T-helper 17 cell (primary cell): ENCODE measurements at regions not wholly inside any gene's neighbourhood (a gene's known extent, or its start where the extent isn't known, plus 50 kb on each side); places are given as distances from the start of the nearest gene placed in this dataset.
A peak's percentile ranks its signal among the peaks of the same experiment; 100 is the strongest.
"Not testable (repeated sequence)": the region's sequence is repeated elsewhere in the genome, so short reads cannot be mapped to it uniquely, and the experiment has no call there.

Source experiments
- ATAC-seq: fragments of 150-1000 bp; cut with Tn5 transposase; 2 replicates; pipeline ENCODE4 v1.10.0; 2021; ENCODE audit warnings: mild to moderate bottlenecking, moderate library complexity
- DNase-seq, 3 donors: peaks; one replicate each; pipeline versions ENCODE4 v3.0.0 to v3.0.0-alpha.2; 2020 to 2021
- H3K9me3 ChIP-seq: one replicate; pipeline ENCODE4 v1.7.0; 2013; ENCODE audit warnings: low read length, mild to moderate bottlenecking; ENCODE audit not compliant: control insufficient read depth, poor library complexity, severe bottlenecking
- H3K27ac Mint-ChIP-seq: one replicate; pipeline ENCODE4 v1.8.0; 2022; ENCODE audit warnings: mild to moderate bottlenecking, moderate library complexity, mixed read lengths
- H3K27me3 Mint-ChIP-seq: one replicate; pipeline ENCODE4 v1.8.0; 2022; ENCODE audit warnings: mixed read lengths
- H3K36me3 Mint-ChIP-seq: one replicate; pipeline ENCODE4 v1.8.0; 2022; ENCODE audit warnings: low read depth, mixed read lengths
- H3K4me1 Mint-ChIP-seq: one replicate; pipeline ENCODE4 v1.8.0; 2022; ENCODE audit warnings: mild to moderate bottlenecking, mixed read lengths
- H3K4me3 Mint-ChIP-seq: one replicate; pipeline ENCODE4 v1.8.0; 2022; ENCODE audit warnings: mild to moderate bottlenecking, moderate library complexity, mixed read lengths

GRCh38 chr9:96150324-96151227 is 151.4 kb downstream of the HSD17B3 start:
- no peaks in the 10 kb centered on the region for H3K9me3 ChIP-seq
- no peaks in the 10 kb centered on the region for H3K36me3 Mint-ChIP-seq
- peaks cover 20% of the 10 kb centered on the region for H3K4me1 Mint-ChIP-seq
- peak overlapping the region; percentile 69 for H3K4me3 Mint-ChIP-seq
- H3K27ac Mint-ChIP-seq, result peak overlapping the region; percentile 9
- DNase-seq (no peak), ATAC-seq (peak; percentile 93)
- H3K27me3 Mint-ChIP-seq, result peaks cover 23% of the 10 kb centered on the region

- ATAC-seq, result peak; percentile 47
- no peak for DNase-seq
- peaks cover 20% of the 10 kb centered on the region for H3K4me1 Mint-ChIP-seq
- H3K4me3 Mint-ChIP-seq, result peak overlapping the region; percentile 69
- H3K27me3 Mint-ChIP-seq, result peaks cover 31% of the 10 kb centered on the region
- H3K27ac Mint-ChIP-seq, result peak overlapping the region; percentile 9
- H3K36me3 Mint-ChIP-seq, result no peaks in the 10 kb centered on the region
- H3K9me3 ChIP-seq, result no peaks in the 10 kb centered on the region
These were observed 152.3 kb downstream of the HSD17B3 start for GRCh38 chr9:96149533-96150280.

DNA sequence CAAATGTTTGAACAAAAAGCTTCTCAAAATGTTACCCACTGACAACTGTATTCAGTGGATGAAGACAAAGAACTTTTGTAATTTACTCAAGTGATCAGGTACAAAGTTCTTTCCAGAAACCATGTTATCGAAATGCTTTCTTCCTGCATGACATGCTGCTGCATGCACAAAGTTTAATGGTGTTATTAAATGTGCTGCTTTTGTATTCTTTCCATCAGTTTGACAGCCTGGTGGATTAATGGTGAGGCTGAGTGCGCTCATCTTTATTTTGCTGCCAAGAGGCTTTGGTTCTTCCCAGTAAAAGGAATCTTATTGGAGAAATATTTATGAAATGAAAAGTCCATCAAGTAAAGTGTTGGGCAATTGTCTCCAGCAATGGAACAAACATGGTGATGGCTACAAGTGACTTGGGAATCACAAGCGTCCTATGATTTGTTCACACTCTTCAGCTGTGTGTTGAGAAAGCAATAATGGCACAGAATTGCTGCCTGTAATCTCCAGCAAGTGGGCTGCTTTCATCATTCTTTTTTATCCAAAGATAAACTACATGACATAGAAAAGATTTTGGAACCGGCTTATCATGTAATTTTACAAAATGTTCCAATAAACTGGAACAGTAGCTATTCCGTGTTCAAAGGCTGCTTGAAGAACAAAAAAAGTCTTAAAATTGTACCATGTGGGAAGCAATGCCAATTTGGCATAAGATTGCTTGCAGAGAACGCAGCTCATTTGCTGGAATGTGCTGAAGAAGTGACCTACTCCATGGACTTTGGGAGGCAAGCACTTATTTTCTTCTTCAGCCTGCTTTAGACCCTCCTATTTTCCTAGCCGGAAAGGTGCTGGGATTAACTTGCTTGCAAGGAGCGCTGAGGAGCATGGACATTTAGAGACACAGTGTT is 153.1 kb downstream of the HSD17B3 start:
- H3K9me3 ChIP-seq, result no peaks in the 10 kb centered on the region
- Mint-ChIP-seq H3K27me3 (peaks cover 37% of the 10 kb centered on the region), H3K27ac (no peak overlapping the region), H3K36me3 (no peaks in the 10 kb centered on the region), H3K4me1 (peaks cover 20% of the 10 kb centered on the region), H3K4me3 (peak overlapping the region; percentile 69)
- DNase-seq (no peak), ATAC-seq (no peak)

GRCh38 chr9:96147029-96147428 is 154.9 kb downstream of the HSD17B3 start:
- not testable (repeated sequence) for H3K36me3 Mint-ChIP-seq, H3K4me3 Mint-ChIP-seq, H3K9me3 ChIP-seq, DNase-seq, H3K27ac Mint-ChIP-seq, ATAC-seq
- H3K27me3 Mint-ChIP-seq, result peaks cover 35% of the 10 kb centered on the region
- peaks cover 20% of the 10 kb centered on the region for H3K4me1 Mint-ChIP-seq

DNA sequence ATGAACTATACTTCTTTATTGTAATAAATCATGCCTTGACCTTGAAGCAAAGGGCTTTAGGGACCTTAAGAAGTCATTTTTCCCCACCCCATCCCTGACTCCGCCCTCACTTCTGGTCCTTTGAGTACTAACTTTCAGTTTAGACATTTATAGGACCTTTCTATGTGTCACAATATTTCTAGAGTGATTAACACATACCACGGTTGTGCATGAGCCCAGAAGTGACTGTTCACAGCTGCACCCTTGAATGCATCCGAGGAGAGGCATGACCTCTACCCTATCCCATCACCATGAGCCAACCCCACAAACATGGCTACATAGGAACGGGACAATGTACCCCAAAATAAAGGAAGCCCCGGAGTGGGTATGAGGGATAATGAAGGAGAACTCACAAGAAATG is 160.3 kb downstream of the HSD17B3 start:
- H3K27me3 Mint-ChIP-seq, result peaks cover 36% of the 10 kb centered on the region
- ATAC-seq, result no peak
- DNase-seq, result no peak
- peaks cover 5% of the 10 kb centered on the region for H3K4me1 Mint-ChIP-seq
- H3K36me3 Mint-ChIP-seq, result no peaks in the 10 kb centered on the region
- H3K4me3 Mint-ChIP-seq, result no peak overlapping the region
- H3K27ac Mint-ChIP-seq, result no peak overlapping the region
- no peaks in the 10 kb centered on the region for H3K9me3 ChIP-seq

GRCh38 chr9:96141128-96141474 is 160.9 kb downstream of the HSD17B3 start:
- Mint-ChIP-seq H3K4me3 (no peak overlapping the region), H3K27me3 (peaks cover 31% of the 10 kb centered on the region)

DNA sequence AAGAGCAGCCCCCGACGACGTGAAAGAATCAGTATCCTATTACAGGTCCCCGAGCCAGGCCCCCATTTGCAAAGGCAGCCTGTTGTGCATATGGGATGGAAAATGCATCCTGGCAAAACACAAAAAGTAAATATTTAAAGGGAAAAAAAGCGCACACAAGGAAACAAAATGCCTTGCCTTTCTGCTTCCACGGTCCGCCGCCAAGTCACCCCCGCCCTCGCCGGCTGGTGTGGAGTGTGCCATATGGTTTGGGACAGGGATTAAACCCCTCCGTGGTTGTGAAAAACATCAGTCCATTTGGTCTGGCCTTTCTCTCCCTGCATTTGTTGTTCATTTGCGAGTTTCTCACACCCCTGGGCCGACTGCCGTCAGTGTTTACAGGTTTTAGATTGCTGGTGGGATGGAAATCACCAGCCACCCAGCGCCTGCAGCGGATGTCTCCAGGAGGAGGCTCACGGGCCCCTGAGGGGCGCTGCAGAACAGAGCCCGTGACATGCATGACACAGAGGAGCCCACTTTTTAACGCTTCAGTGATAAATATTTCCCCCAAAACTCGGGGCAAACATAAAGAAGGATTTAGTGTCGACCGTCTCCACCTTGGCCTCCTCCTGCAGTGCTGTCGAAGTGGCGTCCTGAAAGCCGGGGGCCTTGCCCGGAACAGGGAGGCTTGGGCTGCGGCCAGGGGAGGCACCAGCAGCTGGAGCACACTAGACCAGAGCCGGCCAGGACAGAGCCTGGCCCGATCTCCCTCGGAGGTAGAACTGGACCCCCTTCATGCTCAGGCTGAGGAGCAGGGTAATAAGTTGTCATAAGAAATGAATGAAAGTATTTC is 161.5 kb downstream of the HSD17B3 start:
- Mint-ChIP-seq H3K27me3 (peaks cover 26% of the 10 kb centered on the region), H3K27ac (no peak overlapping the region), H3K36me3 (no peaks in the 10 kb centered on the region), H3K4me3 (no peak overlapping the region), H3K4me1 (no peaks in the 10 kb centered on the region)
- ATAC-seq (no peak), DNase-seq (no peak)
- no peaks in the 10 kb centered on the region for H3K9me3 ChIP-seq

More at GRCh38 chr9:96141128-96141474, 160.9 kb downstream of the HSD17B3 start:
- Mint-ChIP-seq H3K27ac (no peak overlapping the region), H3K36me3 (no peaks in the 10 kb centered on the region), H3K4me1 (no peaks in the 10 kb centered on the region)
- DNase-seq (no peak), ATAC-seq (no peak)
- no peaks in the 10 kb centered on the region for H3K9me3 ChIP-seq

DNA sequence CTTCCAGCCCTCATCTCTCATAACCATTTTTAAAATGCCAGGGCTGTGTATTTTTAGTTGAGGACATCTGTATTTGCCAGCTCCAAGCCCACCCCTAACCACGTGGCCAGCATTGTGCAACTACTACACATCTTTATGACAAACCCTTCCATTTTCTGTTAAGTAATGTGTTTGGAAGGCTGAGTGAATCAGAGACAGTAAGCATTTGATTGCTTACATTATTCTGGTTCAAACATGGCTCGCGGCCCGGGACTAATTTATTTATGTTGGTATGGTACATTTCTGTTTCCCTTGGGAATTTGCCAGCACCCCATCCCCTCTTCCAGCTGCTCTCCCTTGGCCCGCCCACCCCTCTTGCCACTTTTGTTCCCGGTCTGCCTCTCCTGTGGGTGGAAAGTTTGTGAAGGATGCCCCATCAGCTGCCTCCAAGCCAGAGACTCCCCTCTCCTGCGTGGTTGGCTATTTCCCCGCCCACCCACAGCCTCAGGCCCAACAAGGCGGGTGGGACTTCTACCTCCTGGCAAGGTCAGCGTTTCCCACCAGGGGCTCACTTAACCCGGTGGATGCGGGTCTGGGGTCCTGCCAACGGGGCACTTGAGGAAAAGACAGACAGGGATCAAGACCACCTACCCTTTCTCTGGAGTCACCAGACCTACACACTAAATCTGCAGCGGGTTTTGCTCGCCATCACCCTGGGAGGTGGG is 162.2 kb downstream of the HSD17B3 start:
- Mint-ChIP-seq H3K27ac (no peak overlapping the region), H3K4me3 (no peak overlapping the region), H3K27me3 (peaks cover 18% of the 10 kb centered on the region), H3K4me1 (no peaks in the 10 kb centered on the region), H3K36me3 (no peaks in the 10 kb centered on the region)
- no peaks in the 10 kb centered on the region for H3K9me3 ChIP-seq
- ATAC-seq (no peak), DNase-seq (no peak)

- Mint-ChIP-seq H3K27ac (no peak overlapping the region), H3K4me3 (no peak overlapping the region), H3K36me3 (no peaks in the 10 kb centered on the region), H3K4me1 (no peaks in the 10 kb centered on the region), H3K27me3 (peaks cover 12% of the 10 kb centered on the region)
- DNase-seq (no peak), ATAC-seq (no peak)
- no peaks in the 10 kb centered on the region for H3K9me3 ChIP-seq
These were observed 163.4 kb downstream of the HSD17B3 start for GRCh38 chr9:96138616-96139015.

DNA sequence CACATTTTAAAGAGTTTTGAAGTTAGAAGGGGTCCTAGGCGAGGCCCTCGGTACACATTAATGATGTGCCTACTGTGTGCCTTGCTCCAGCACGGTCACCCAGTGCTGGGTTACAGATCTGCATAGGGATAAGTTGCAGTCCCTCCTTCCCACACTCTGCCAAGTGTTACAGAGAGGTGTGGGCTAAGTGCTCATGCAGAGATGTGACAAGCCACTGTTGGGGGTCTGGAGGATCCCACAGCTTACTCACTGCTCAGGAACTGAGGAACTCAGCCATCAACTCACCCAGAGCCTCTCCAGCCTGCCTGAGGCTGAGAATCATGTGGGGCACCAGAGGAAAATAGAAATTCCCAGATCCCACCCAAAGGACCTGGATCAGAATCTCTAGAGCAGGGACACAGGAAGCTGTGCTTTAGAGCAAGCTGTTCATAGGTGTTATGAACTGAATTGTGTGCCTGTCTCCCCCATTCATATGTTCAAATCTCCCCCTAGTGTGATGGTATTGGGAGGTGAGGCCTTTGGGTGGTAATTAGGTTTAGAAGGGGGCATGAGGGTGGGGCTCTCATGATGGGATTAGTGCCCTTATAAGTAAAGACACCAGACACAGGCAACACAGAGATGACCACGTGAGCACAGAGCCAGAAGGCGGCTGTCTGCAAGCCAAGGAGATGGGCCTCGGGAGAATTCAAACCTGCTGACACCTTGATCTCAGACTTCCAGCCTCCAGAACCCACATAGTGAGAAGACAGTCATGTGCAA is 164.1 kb downstream of the HSD17B3 start:
- ATAC-seq (no peak), DNase-seq (no peak)
- Mint-ChIP-seq H3K4me1 (no peaks in the 10 kb centered on the region), H3K27me3 (peaks cover 8% of the 10 kb centered on the region), H3K36me3 (no peaks in the 10 kb centered on the region), H3K27ac (no peak overlapping the region), H3K4me3 (peak overlapping the region; percentile 12)
- H3K9me3 ChIP-seq, result no peaks in the 10 kb centered on the region

- H3K4me1 Mint-ChIP-seq, result no peaks in the 10 kb centered on the region
- H3K36me3 Mint-ChIP-seq, result no peaks in the 10 kb centered on the region
- no peak for DNase-seq
- H3K27ac Mint-ChIP-seq, result no peak overlapping the region
- peak overlapping the region; percentile 12 for H3K4me3 Mint-ChIP-seq
- no peaks in the 10 kb centered on the region for H3K9me3 ChIP-seq
- peaks cover 8% of the 10 kb centered on the region for H3K27me3 Mint-ChIP-seq
- ATAC-seq, result no peak
These were observed 164.8 kb downstream of the HSD17B3 start for GRCh38 chr9:96136992-96137670.
